ENCODE measurements at regions not wholly inside any gene's neighbourhood (a gene's known extent, or its start where the extent isn't known, plus 50 kb on each side); places are given as distances from the start of the nearest gene placed in this dataset.
A peak's percentile ranks its signal among the peaks of the same experiment; 100 is the strongest.

GRCh38 chr3:102183186-102183585, 251.6 kb upstream of the ZPLD1 start:
- no peak for DNase-seq (ENCODE audit: low spot score)

- DNase-seq (ENCODE audit: low spot score), result no peak
Observed at GRCh38 chr3:102183623-102184022, 251.2 kb upstream of the ZPLD1 start.

GRCh38 chr3:102189541-102189940, 245.3 kb upstream of the ZPLD1 start:
- no peak for DNase-seq (ENCODE audit: low spot score)

GRCh38 chr3:102189956-102190723, 244.7 kb upstream of the ZPLD1 start:
- DNase-seq (ENCODE audit: low spot score), result no peak

- DNase-seq (ENCODE audit: low spot score), result no peak
Observed at GRCh38 chr3:102192575-102192974, 242.2 kb upstream of the ZPLD1 start.

GRCh38 chr3:102193255-102193654, 241.6 kb upstream of the ZPLD1 start:
- DNase-seq (ENCODE audit: low spot score), result no peak

- no peak for DNase-seq (ENCODE audit: low spot score)
Observed at GRCh38 chr3:102194001-102194400, 240.8 kb upstream of the ZPLD1 start.

- no peak for DNase-seq (ENCODE audit: low spot score)
Observed at GRCh38 chr3:102194760-102195159, 240.1 kb upstream of the ZPLD1 start.

- no peak for DNase-seq (ENCODE audit: low spot score)
Observed at GRCh38 chr3:102195198-102195948, 239.4 kb upstream of the ZPLD1 start.

- no peak for DNase-seq (ENCODE audit: low spot score)
Observed at GRCh38 chr3:102200126-102200525, 234.7 kb upstream of the ZPLD1 start.

GRCh38 chr3:102200560-102200959, 234.3 kb upstream of the ZPLD1 start:
- DNase-seq (ENCODE audit: low spot score), result no peak

GRCh38 chr3:102205647-102206046, 229.2 kb upstream of the ZPLD1 start:
- DNase-seq (ENCODE audit: low spot score), result no peak

- DNase-seq (ENCODE audit: low spot score), result no peak
Observed at GRCh38 chr3:102206511-102207031, 228.2 kb upstream of the ZPLD1 start.

GRCh38 chr3:102207151-102207571, 227.7 kb upstream of the ZPLD1 start:
- DNase-seq (ENCODE audit: low spot score), result no peak

- DNase-seq (ENCODE audit: low spot score), result no peak
Observed at GRCh38 chr3:102215166-102215565, 219.6 kb upstream of the ZPLD1 start.

- DNase-seq (ENCODE audit: low spot score), result no peak
Observed at GRCh38 chr3:102223132-102223531, 211.7 kb upstream of the ZPLD1 start.

- DNase-seq (ENCODE audit: low spot score), result no peak
Observed at GRCh38 chr3:102224171-102224570, 210.6 kb upstream of the ZPLD1 start.

- no peak for DNase-seq (ENCODE audit: low spot score)
Observed at GRCh38 chr3:102225005-102225404, 209.8 kb upstream of the ZPLD1 start.

- DNase-seq (ENCODE audit: low spot score), result no peak
Observed at GRCh38 chr3:102225407-102226132, 209.2 kb upstream of the ZPLD1 start.

GRCh38 chr3:102226463-102226862, 208.4 kb upstream of the ZPLD1 start:
- DNase-seq (ENCODE audit: low spot score), result no peak

- peak; percentile 83 for DNase-seq (ENCODE audit: low spot score)
Observed at GRCh38 chr3:102229062-102229655, 205.7 kb upstream of the ZPLD1 start.

- no peak for DNase-seq (ENCODE audit: low spot score)
Observed at GRCh38 chr3:102230057-102230456, 204.8 kb upstream of the ZPLD1 start.
